Brain microvascular endothelial cell (primary cell): ENCODE measurements at regions not wholly inside any gene's neighbourhood (a gene's known extent, or its start where the extent isn't known, plus 50 kb on each side); places are given as distances from the start of the nearest gene placed in this dataset.
"Not testable (repeated sequence)": the region's sequence is repeated elsewhere in the genome, so short reads cannot be mapped to it uniquely, and the experiment has no call there.

Experiments
- DNase-seq: peaks from one replicate; pipeline ENCODE4 v3.0.0-alpha.2; 2020
- H3K27ac ChIP-seq: fragments of 250-450 bp; sonication (Bioruptor Pico); 2 replicates; pipeline ENCODE4 v1.5.1; 2020; ENCODE audit warnings: mild to moderate bottlenecking, moderate library complexity
- H3K27me3 ChIP-seq: fragments of 250-450 bp; sonication (Bioruptor Pico); replicated peaks from 2 replicates; pipeline ENCODE4 v1.5.1; 2020; ENCODE audit warnings: mild to moderate bottlenecking
- H3K36me3 ChIP-seq: fragments of 250-450 bp; sonication (Bioruptor Pico); replicated peaks from 2 replicates; pipeline ENCODE4 v1.5.1; 2020; ENCODE audit warnings: mild to moderate bottlenecking
- H3K4me3 ChIP-seq: 2 replicates; pipeline ENCODE4 v1.5.1; 2011; ENCODE audit warnings: low read depth, mild to moderate bottlenecking, control low read depth, low read length, moderate library complexity
- CTCF ChIP-seq: IDR thresholded peaks from 2 replicates; pipeline ENCODE4 v1.5.1; 2011; ENCODE audit warnings: low read depth, mild to moderate bottlenecking, moderate library complexity, low read length, control low read depth, inconsistent platforms; ENCODE audit errors: missing control alignments
- in situ Hi-C: cut with HindIII; loops from 2 replicates; pipeline ENCODE4 v1.10.0; 2017; ENCODE audit warnings: low sequenced_read_pairs, low pct_ligation_motif_present

- no peaks in the 10 kb centered on the region for H3K27me3 ChIP-seq
- in situ Hi-C loops: no loop called here
- no peak for DNase-seq
- H3K4me3 ChIP-seq: no peak overlapping the region
- no peak for TF ChIP-seq CTCF
- no peaks in the 10 kb centered on the region for H3K36me3 ChIP-seq
- H3K27ac ChIP-seq: no peak overlapping the region
These were observed 96.8 kb upstream of the IFNG-AS1 start for GRCh38 chr12:67892259-67893021.

DNA sequence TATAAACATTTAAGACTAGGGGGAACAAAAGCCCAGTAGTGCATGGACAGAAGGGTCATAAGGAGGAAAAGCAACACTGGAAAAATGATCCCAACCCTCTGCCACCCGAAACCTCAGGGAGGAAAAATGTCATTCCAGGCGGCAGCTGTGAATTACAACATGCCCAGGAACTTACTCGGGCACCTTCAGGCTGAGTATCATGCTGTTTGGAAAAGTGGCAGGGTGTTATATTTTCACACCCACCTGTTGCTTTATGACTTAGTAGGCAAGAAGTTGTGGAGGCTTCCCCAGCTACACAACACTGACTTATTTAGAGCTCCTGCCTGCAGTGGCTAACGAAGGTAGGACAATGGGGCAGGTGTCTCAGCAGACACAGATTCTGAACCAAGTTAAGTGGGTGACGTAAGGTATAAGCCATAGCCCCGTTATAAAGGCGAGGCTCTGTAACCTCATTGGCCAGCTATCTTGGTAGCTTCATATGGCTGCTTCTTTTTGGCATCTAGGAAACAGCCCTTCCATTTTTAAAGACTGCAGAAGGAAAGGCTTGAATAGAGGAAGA, 96.1 kb upstream of the IFNG-AS1 start:
- no peaks in the 10 kb centered on the region for H3K36me3 ChIP-seq

GRCh38 chr12:67900418-67900817, 88.8 kb upstream of the IFNG-AS1 start:
- in situ Hi-C loops, H3K36me3 ChIP-seq, H3K27ac ChIP-seq, H3K27me3 ChIP-seq, DNase-seq, H3K4me3 ChIP-seq: not testable (repeated sequence)

More for the DNA sequence above, 96.1 kb upstream of the IFNG-AS1 start:
- no peak overlapping the region for H3K27ac ChIP-seq
- TF ChIP-seq CTCF: no peak
- H3K27me3 ChIP-seq: no peaks in the 10 kb centered on the region
- H3K4me3 ChIP-seq: no peak overlapping the region
- DNase-seq: no peak
- in situ Hi-C loops: no loop called here

DNA sequence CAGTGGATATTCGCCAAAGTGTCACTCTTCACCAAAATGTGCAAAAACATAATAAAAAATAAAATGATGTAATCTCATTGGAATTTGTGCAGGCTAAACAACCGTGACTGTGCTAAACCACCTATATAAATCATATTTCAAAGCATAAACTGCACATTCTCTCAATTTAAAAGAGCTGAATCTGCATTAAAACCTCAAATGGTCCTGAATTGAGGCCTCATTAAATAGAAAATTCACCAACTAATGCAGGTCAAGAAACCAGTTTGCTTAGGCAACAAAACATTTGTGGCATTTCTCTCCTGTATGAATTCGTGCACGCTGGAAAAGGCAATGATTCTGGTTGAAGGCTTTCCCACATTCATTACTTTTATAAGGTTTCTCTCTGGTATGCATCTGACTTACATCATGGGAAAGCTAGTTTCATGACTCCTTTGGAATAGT, 80.1 kb upstream of the IFNG-AS1 start:
- no peak overlapping the region for H3K4me3 ChIP-seq
- no peak for TF ChIP-seq CTCF
- H3K36me3 ChIP-seq: no peaks in the 10 kb centered on the region
- DNase-seq: peak; percentile 66
- in situ Hi-C loops: no loop called here
- no peaks in the 10 kb centered on the region for H3K27me3 ChIP-seq
- H3K27ac ChIP-seq: peak overlapping the region; percentile 84

DNA sequence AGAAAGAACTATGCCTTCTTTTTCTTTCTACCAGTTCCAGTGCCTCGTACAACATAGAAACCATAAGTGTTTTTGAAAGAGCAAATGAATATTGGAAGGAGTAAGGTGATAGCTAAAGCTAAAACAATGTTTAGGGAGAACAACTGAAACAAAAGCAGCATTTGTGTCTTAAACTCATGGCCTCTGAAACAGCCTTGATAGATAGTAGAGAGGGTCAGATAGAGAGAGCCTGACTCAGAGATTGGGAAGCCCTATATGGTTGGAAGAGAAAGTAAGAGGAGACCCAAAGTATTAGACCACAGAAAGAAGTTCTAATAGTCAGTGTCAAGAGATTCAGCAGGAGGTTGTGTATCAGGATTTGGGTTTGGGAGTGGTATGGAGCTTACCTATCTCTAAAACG, 79.6 kb upstream of the IFNG-AS1 start:
- Histone ChIP-seq H3K4me3 (no peak overlapping the region), H3K36me3 (no peaks in the 10 kb centered on the region), H3K27ac (peak overlapping the region; percentile 84), H3K27me3 (no peaks in the 10 kb centered on the region)
- TF ChIP-seq CTCF: no peak
- in situ Hi-C loops: no loop called here
- peak; percentile 44 for DNase-seq

- no peaks in the 10 kb centered on the region for H3K27me3 ChIP-seq
- in situ Hi-C loops: no loop called here
- no peak overlapping the region for H3K4me3 ChIP-seq
- peak overlapping the region; percentile 84 for H3K27ac ChIP-seq
- H3K36me3 ChIP-seq: no peaks in the 10 kb centered on the region
- DNase-seq: peak; percentile 79
- TF ChIP-seq CTCF: no peak
These were observed 78.6 kb upstream of the IFNG-AS1 start for GRCh38 chr12:67910360-67911274.
